Fibroblast of peridontal ligament (primary cell): ENCODE measurements at regions not wholly inside any gene's neighbourhood (a gene's known extent, or its start where the extent isn't known, plus 50 kb on each side); places are given as distances from the start of the nearest gene placed in this dataset.
"Not testable (repeated sequence)": the region's sequence is repeated elsewhere in the genome, so short reads cannot be mapped to it uniquely, and the experiment has no call there.

Experiments used
- DNase-seq: peaks from one replicate; pipeline ENCODE4 v3.0.0-alpha.2; 2010; ENCODE audit errors: extremely low read depth

DNA sequence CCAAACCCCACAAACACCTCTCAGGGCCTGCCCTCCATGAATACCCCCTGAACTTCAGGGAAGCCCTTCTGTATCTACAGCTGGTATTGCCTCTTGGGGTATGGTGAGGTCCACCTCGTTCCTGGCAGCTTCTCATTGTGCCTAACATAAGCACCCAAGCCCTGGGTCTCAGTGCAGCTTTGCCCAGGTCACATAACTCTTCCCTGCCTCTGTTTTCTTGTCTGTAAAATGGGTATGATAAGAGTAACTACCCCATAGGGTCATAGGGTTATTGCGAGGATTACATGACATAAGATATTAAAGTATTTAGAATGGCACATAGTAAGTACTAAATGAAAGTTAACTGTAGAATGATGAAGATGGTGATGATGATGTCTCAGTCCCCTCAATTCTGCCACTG lies 190.0 kb upstream of the PWP1 start:
- DNase-seq = no peak

DNA sequence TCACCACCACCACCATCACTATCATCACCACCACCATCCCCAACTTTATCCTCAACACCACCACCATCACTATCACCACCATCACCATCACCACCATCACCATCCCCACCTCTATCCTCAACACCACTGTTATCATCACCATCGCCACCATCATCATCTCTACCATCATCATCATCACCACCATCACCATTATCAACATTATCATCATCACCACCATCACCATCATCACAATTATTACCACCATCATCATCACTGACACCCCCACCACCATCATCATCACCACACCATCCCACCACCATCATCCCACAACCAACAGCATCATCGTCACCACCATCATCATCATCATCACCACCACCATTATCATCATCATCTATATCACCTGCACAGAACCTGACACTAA lies 188.4 kb upstream of the PWP1 start:
- no peak for DNase-seq

DNA sequence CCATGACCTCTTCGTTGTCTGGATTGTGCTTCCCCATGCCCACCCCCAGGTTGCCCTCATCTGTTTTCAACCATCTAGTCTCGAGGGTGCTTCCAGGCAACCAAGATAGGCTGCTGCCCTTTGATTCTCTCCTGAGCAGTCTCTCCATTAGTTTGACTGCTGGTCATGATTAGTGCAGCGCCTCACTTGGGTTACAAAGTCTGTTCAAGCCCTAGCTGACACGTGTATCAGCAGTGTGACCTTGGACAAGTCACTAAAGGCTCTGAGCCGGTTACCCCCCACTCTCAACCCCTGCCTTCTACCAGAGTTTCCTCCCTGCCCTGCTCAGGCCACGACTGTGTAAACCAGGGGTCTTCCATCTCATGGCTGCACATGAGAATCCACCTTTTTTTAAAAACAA lies 185.3 kb upstream of the PWP1 start:
- no peak for DNase-seq

- DNase-seq = no peak
Observed at GRCh38 chr12:107501681-107502080, 183.9 kb upstream of the PWP1 start.

DNA sequence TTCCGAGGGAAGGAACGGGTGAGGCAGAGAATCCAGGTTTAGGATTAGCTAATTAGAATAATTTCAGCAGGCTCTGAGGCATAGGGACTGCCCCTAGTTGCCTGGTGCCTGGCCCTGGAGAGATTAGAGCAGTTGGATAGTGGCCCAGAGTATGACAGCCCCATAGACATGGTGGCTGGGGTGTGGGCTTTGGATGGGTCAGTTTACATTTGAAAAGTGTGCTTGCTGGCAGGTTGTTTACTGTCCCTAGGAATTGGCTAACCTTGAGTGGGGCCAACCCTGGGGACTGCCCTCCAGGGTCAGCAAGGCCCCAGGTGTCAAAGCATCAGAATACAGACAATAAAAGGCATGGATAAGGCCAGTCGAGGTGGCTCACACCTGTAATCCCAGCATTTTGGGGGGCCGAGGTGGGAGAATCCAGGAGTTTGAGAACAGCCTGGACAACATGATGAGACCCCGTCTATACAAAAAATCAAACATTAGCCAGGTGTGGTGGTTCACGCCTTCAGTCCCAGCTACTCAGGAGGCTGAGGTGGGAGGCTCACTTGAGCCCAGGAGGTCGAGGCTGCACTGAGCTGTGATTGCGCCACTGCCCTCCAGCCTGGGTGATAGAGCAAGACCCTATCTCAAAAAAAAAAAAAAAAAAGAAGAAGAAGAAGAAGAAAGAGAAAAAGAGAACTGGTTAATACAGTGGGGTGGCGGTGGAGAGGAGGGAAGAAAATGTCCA lies 182.3 kb upstream of the PWP1 start:
- no peak for DNase-seq

DNA sequence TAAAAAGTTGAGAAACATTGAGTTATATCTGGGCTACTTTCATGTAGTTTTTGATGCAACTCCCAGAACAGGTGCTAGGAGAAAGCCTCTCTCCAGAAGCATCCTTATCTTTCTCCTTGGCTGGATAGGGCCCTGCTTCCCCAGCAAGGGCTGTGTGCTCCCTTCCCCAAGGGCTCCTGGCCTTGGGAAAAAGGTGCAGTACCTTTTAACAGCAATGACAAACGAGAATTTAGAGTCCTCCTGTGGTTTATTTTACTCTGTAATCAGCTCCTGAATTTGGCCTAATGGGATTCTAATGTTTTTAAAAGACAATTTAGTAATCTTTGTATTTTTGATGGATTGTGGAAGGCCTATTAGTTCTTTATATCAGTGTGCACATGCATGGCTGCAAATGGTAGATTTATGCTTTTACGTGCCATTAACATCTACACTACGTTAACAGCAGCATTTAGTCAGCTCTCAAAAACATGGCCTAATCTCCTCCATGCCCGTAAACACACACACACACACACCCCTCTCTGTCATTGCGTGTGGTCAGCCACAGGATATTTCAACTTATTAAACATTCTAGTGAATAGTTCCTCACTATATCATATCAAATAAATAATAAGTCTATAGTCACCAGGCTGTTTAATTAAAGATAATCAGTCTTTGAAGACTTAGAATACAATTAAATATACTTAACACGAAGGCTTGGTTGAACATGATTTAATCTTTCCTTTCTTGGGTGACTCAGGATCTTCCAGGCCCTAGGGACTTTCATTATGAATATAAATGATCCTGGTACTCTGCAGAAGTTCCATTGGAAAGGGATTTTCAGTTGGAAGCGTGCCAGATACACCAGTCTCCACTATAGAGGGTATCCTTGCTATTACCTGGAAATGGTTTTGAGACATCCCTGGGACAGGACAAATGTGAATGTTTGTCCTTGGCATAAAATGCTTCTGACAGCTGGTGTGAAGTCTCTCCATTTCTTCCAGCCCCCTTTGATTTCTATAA lies 181.4 kb upstream of the PWP1 start:
- no peak for DNase-seq

GRCh38 chr12:107509421-107509820 lies 176.2 kb upstream of the PWP1 start:
- DNase-seq = no peak

DNA sequence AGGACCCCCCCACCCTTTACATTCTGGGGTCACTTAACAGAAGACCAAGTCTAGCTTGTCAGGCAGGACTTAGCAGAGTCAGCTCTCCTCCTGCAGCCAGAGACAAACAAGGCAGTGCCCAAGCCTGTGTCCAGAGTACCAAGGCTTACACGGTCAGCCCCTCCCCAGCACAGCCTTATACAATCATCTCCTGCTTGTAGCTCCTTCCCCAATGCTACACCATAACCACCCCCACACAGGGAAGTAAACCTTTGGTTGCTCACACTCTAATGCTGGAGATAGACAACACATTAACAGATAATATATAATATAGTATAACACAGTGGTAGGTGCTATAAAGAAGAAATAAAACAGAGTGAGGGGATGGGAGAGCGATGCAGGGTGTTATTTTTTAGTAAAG lies 175.4 kb upstream of the PWP1 start:
- no peak for DNase-seq

DNA sequence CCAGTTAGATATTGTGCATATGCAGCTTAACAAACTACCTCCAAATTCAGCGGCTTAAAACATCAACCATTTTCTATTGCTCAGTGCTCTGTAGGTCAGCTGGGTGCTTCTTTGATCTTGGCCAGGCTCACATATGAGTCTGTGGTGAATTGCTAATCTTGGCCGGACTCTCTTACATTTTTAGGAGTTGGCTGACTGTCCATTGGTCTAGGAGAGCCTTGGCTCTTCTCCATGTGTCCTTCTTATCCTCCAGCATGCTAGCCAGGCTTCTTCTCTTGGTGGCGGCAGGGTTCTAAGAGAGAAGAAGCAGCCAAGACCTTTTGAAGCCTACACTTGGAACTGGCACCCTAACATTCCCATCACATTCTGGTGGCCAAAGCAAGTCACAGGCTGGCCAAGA lies 174.3 kb upstream of the PWP1 start:
- DNase-seq = peak; percentile 59

GRCh38 chr12:107512391-107512790 lies 173.2 kb upstream of the PWP1 start:
- DNase-seq = peak; percentile 77

DNA sequence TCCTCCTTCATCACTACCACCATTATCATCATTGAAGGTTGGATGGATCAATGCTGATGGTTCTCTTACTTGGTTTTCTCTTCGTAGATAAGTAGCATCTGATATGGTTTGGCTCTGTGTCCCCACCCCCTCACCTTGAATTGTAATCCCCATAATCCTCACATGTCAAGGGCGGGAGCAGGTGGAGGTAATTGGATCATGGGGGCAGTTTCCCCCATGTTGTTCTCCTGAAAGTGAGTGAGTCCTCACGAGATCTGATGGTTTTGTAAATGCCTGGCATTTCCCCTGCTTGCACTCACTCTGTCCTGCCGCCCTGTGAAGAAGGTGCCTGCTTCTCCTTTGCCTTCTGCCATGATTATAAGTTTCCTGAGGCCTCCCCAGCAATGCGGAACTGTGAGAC lies 172.4 kb upstream of the PWP1 start:
- DNase-seq = no peak

GRCh38 chr12:107513636-107514400 lies 171.8 kb upstream of the PWP1 start:
- DNase-seq = no peak

GRCh38 chr12:107514887-107515445 lies 170.6 kb upstream of the PWP1 start:
- DNase-seq = peak; percentile 80

- DNase-seq = peak; percentile 90
Observed at GRCh38 chr12:107515446-107515958, 170.1 kb upstream of the PWP1 start.

DNA sequence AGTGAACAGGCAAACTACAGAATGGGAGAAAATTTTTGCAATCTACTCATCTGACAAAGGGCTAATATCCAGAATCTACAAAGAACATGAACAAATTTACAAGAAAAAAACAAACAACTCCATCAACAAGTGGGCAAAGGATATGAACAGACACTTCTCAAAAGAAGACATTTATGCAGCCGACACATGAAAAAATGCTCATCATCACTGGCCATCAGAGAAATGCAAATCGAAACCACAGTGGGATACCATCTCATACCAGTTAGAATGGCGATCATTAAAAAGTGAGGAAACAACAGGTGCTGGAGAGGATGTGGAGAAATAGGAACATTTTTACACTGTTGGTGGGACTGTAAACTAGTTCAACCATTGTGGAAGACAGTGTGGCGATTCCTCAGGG lies 167.8 kb upstream of the PWP1 start:
- DNase-seq = not testable (repeated sequence)

GRCh38 chr12:107518868-107519267 lies 166.7 kb upstream of the PWP1 start:
- no peak for DNase-seq

GRCh38 chr12:107519906-107520859 lies 165.4 kb upstream of the PWP1 start:
- DNase-seq = no peak

- DNase-seq = no peak
Observed at GRCh38 chr12:107521826-107522355, 163.7 kb upstream of the PWP1 start.

DNA sequence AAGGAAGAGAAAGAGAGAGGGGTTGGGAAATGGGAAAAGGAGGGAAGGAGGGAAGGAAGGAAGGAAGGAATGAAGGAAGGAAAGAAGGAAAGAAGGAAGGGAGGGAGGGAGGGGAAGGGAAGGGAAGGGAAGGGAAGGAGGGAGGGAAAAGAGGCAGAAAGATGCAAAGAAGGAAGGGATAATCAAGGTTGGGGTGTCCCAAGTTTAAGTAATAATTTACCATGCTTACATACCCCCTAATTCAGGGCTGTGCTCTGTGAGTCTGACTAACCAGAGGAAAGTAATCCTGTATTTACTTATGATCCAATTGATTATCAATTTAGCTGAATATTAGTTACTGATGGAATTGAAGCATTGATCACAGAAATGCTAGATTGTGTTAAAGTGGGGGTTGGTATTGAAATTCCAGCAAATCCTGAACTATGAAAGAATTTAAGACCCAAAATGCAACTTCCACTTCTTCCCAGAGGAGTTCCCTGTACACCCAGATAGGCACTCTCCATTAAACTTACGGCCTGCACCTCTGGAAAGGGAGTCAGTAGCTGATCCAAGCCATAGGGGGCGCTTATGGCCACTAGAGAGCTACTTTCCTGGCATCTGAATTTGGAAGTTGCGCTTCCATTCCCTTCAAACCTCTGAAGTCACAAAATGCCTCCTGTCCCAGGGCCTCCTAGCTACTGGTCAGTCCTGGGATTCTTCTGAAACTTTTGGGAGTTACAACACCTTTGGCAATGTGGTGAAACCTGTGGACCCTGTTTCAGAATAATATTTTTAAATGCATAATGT lies 162.7 kb upstream of the PWP1 start:
- no peak for DNase-seq
